PC-3 (cell line): ENCODE measurements at regions not wholly inside any gene's neighbourhood (a gene's known extent, or its start where the extent isn't known, plus 50 kb on each side); places are given as distances from the start of the nearest gene placed in this dataset.

Experiments
- EZH2 ChIP-seq: fragments of 300-600 bp; sonication (generic); IDR thresholded peaks from one replicate; pipeline ENCODE4 v1.6.1; 2017; ENCODE audit warnings: antibody characterized with exemption, mild to moderate bottlenecking, low read length; ENCODE audit not compliant: unreplicated experiment
- TF ChIP-seq, protein P1 (sequence below): fragments of 300-600 bp; sonication (generic); conservative IDR thresholded peaks from 2 replicates; pipeline ENCODE4 v1.5.1; 2017; ENCODE audit warnings: antibody characterized with exemption, low read depth, mild to moderate bottlenecking, low read length

DNA sequence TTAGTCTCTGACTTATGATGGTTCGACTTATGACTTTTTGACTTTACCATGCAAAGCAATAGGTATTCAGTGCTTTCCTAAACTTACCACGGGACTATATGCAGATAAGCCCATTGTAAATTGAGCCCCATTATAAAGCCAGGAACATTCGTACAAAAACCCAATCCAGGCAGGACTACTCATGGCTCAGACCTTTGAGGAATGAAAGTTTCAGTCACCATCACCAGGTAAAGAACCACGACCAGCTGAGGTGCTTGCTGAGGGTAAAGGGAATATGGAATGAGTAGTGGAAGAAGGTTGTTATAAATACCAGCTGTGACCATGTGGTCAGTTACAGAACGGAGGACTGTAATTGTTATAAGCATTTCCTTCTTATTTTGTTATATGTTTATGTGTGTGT, 54.9 kb upstream of the BNC1 start:
- TF ChIP-seq, protein P1, sequence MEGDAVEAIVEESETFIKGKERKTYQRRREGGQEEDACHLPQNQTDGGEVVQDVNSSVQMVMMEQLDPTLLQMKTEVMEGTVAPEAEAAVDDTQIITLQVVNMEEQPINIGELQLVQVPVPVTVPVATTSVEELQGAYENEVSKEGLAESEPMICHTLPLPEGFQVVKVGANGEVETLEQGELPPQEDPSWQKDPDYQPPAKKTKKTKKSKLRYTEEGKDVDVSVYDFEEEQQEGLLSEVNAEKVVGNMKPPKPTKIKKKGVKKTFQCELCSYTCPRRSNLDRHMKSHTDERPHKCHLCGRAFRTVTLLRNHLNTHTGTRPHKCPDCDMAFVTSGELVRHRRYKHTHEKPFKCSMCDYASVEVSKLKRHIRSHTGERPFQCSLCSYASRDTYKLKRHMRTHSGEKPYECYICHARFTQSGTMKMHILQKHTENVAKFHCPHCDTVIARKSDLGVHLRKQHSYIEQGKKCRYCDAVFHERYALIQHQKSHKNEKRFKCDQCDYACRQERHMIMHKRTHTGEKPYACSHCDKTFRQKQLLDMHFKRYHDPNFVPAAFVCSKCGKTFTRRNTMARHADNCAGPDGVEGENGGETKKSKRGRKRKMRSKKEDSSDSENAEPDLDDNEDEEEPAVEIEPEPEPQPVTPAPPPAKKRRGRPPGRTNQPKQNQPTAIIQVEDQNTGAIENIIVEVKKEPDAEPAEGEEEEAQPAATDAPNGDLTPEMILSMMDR = no peak
- TF ChIP-seq EZH2 = no peak
